IPS-20b (cell line): ENCODE measurements at regions not wholly inside any gene's neighbourhood (a gene's known extent, or its start where the extent isn't known, plus 50 kb on each side); places are given as distances from the start of the nearest gene placed in this dataset.

Source experiments
- H3K27ac ChIP-seq: one replicate; pipeline ENCODE4 v1.5.1; 2013; ENCODE audit warnings: low read length
- H3K27me3 ChIP-seq: 2 replicates; pipeline ENCODE4 v1.6.1; 2013; ENCODE audit warnings: mild to moderate bottlenecking, low read length, inconsistent platforms; ENCODE audit not compliant: insufficient read depth
- H3K36me3 ChIP-seq: 2 replicates; pipeline ENCODE4 v1.6.1; 2013; ENCODE audit warnings: low read depth, mild to moderate bottlenecking, inconsistent platforms, low read length, moderate library complexity; ENCODE audit not compliant: insufficient read depth
- H3K4me1 ChIP-seq: 2 replicates; pipeline ENCODE4 v1.6.1; 2013; ENCODE audit warnings: mild to moderate bottlenecking, control low read depth, inconsistent platforms, low read length, moderate library complexity; ENCODE audit not compliant: insufficient read depth
- H3K4me3 ChIP-seq: 2 replicates; pipeline ENCODE4 v1.5.1; 2013; ENCODE audit warnings: mild to moderate bottlenecking, low read length, inconsistent platforms
- H3K9ac ChIP-seq: 2 replicates; pipeline ENCODE4 v1.6.1; 2013; ENCODE audit warnings: low read depth, mild to moderate bottlenecking, inconsistent platforms, low read length, moderate library complexity
- H3K9me3 ChIP-seq: 2 replicates; pipeline ENCODE4 v1.6.1; 2013; ENCODE audit warnings: mild to moderate bottlenecking, low read depth, low read length, inconsistent platforms; ENCODE audit not compliant: insufficient read depth

GRCh38 chr12:67193704-67194103, 75.5 kb upstream of the CAND1 start:
- no peaks in the 10 kb centered on the region for H3K9me3 ChIP-seq
- H3K9ac ChIP-seq: no peak overlapping the region
- no peak overlapping the region for H3K27ac ChIP-seq
- no peaks in the 10 kb centered on the region for H3K27me3 ChIP-seq
- no peaks in the 10 kb centered on the region for H3K36me3 ChIP-seq
- no peak overlapping the region for H3K4me3 ChIP-seq
- no peaks in the 10 kb centered on the region; the same call in 1 of the 2 replicates for H3K4me1 ChIP-seq

- H3K36me3 ChIP-seq: no peaks in the 10 kb centered on the region
- no peaks in the 10 kb centered on the region for H3K9me3 ChIP-seq
- no peaks in the 10 kb centered on the region for H3K27me3 ChIP-seq
- H3K9ac ChIP-seq: no peak overlapping the region
- H3K4me1 ChIP-seq: peaks cover 11% of the 10 kb centered on the region
- no peak overlapping the region for H3K4me3 ChIP-seq
- no peak overlapping the region for H3K27ac ChIP-seq
Measured at GRCh38 chr12:67200386-67200785, 68.8 kb upstream of the CAND1 start.

GRCh38 chr12:67202011-67202677, 67.0 kb upstream of the CAND1 start:
- Histone ChIP-seq H3K9me3 (no peaks in the 10 kb centered on the region), H3K27me3 (no peaks in the 10 kb centered on the region), H3K4me3 (no peak overlapping the region), H3K4me1 (peaks cover 11% of the 10 kb centered on the region), H3K27ac (no peak overlapping the region), H3K9ac (no peak overlapping the region), H3K36me3 (no peaks in the 10 kb centered on the region)

GRCh38 chr12:67202678-67203012, 66.5 kb upstream of the CAND1 start:
- Histone ChIP-seq H3K27ac (no peak overlapping the region), H3K4me3 (no peak overlapping the region), H3K36me3 (no peaks in the 10 kb centered on the region), H3K9me3 (no peaks in the 10 kb centered on the region), H3K9ac (no peak overlapping the region), H3K4me1 (peaks cover 11% of the 10 kb centered on the region), H3K27me3 (no peaks in the 10 kb centered on the region)

- Histone ChIP-seq H3K27me3 (no peaks in the 10 kb centered on the region), H3K4me3 (no peak overlapping the region), H3K27ac (no peak overlapping the region), H3K36me3 (no peaks in the 10 kb centered on the region), H3K9ac (no peak overlapping the region), H3K9me3 (no peaks in the 10 kb centered on the region), H3K4me1 (no peaks in the 10 kb centered on the region)
Measured at GRCh38 chr12:67208281-67209067, 60.7 kb upstream of the CAND1 start.

GRCh38 chr12:67211029-67211428, 58.1 kb upstream of the CAND1 start:
- no peaks in the 10 kb centered on the region for H3K36me3 ChIP-seq
- no peak overlapping the region for H3K4me3 ChIP-seq
- H3K27me3 ChIP-seq: no peaks in the 10 kb centered on the region
- H3K4me1 ChIP-seq: no peaks in the 10 kb centered on the region
- no peaks in the 10 kb centered on the region for H3K9me3 ChIP-seq
- H3K27ac ChIP-seq: no peak overlapping the region
- H3K9ac ChIP-seq: no peak overlapping the region

GRCh38 chr12:67211494-67211893, 57.7 kb upstream of the CAND1 start:
- no peaks in the 10 kb centered on the region for H3K27me3 ChIP-seq
- no peaks in the 10 kb centered on the region for H3K4me1 ChIP-seq
- H3K4me3 ChIP-seq: no peak overlapping the region
- H3K9ac ChIP-seq: no peak overlapping the region
- H3K27ac ChIP-seq: no peak overlapping the region
- H3K36me3 ChIP-seq: no peaks in the 10 kb centered on the region
- no peaks in the 10 kb centered on the region for H3K9me3 ChIP-seq

GRCh38 chr12:67217647-67218046, 51.5 kb upstream of the CAND1 start:
- H3K4me3 ChIP-seq: no peak overlapping the region
- no peak overlapping the region for H3K9ac ChIP-seq
- no peak overlapping the region for H3K27ac ChIP-seq
- H3K4me1 ChIP-seq: no peaks in the 10 kb centered on the region
- no peaks in the 10 kb centered on the region for H3K9me3 ChIP-seq
- H3K27me3 ChIP-seq: no peaks in the 10 kb centered on the region
- H3K36me3 ChIP-seq: no peaks in the 10 kb centered on the region
